ENCODE measurements at regions not wholly inside any gene's neighbourhood (a gene's known extent, or its start where the extent isn't known, plus 50 kb on each side); places are given as distances from the start of the nearest gene placed in this dataset.

- no peak overlapping the region for H3K27ac Mint-ChIP-seq (ENCODE audit: unreplicated experiment)
- Histone ChIP-seq H3K4me3 (ENCODE audit: low read depth, low read length) (no peak overlapping the region), H3K4me1 (no peaks in the 10 kb centered on the region), H3K9me3 (no peaks in the 10 kb centered on the region), H3K27me3 (replicated peaks; ENCODE audit: control insufficient read depth, insufficient read depth, low read length) (no peaks in the 10 kb centered on the region), H3K36me3 (ENCODE audit: control insufficient read depth, insufficient read depth, low read length) (no peaks in the 10 kb centered on the region)
- no peaks in the 10 kb centered on the region for H3K4me1 Mint-ChIP-seq (ENCODE audit: low read depth, unreplicated experiment)
- no peak for DNase-seq
- H3K4me3 Mint-ChIP-seq (ENCODE audit: unreplicated experiment) = no peak overlapping the region
- no peak for TF ChIP-seq CTCF (IDR thresholded peaks at IDR 0.05; ENCODE audit: insufficient read depth in 1 of 2, low read depth in 1 of 2, low read length in 1 of 2, severe bottlenecking in 1 of 2, unreplicated experiment in 1 of 2)
- intact Hi-C loops (cut with micrococcal nuclease; ENCODE audit: unreplicated experiment) = no loop called here
- BruUV-seq (replicated peaks) = no TSS peak
- CTCF ChIA-PET = no interaction called here
- POLR2A ChIA-PET = no interaction called here
- no peaks in the 10 kb centered on the region for H3K36me3 Mint-ChIP-seq (ENCODE audit: insufficient read depth, unreplicated experiment)
- no peaks in the 10 kb centered on the region for H3K9me3 Mint-ChIP-seq (ENCODE audit: unreplicated experiment)
- H3K27me3 Mint-ChIP-seq (ENCODE audit: insufficient read depth, unreplicated experiment) = no peaks in the 10 kb centered on the region
Observed at GRCh38 chr18:45165871-45166270, 449.4 kb upstream of the SLC14A2 start.

GRCh38 chr18:45166341-45166835, 448.9 kb upstream of the SLC14A2 start:
- no peak overlapping the region for H3K27ac Mint-ChIP-seq (ENCODE audit: unreplicated experiment)
- H3K4me3 Mint-ChIP-seq (ENCODE audit: unreplicated experiment) = no peak overlapping the region
- Histone ChIP-seq H3K4me3 (ENCODE audit: low read depth, low read length) (no peak overlapping the region), H3K36me3 (ENCODE audit: control insufficient read depth, insufficient read depth, low read length) (no peaks in the 10 kb centered on the region), H3K9me3 (no peaks in the 10 kb centered on the region), H3K4me1 (no peaks in the 10 kb centered on the region), H3K27me3 (replicated peaks; ENCODE audit: control insufficient read depth, insufficient read depth, low read length) (no peaks in the 10 kb centered on the region)
- POLR2A ChIA-PET = no interaction called here
- no peaks in the 10 kb centered on the region for H3K9me3 Mint-ChIP-seq (ENCODE audit: unreplicated experiment)
- TF ChIP-seq CTCF (IDR thresholded peaks at IDR 0.05; ENCODE audit: insufficient read depth in 1 of 2, low read depth in 1 of 2, low read length in 1 of 2, severe bottlenecking in 1 of 2, unreplicated experiment in 1 of 2) = no peak
- no peaks in the 10 kb centered on the region for H3K4me1 Mint-ChIP-seq (ENCODE audit: low read depth, unreplicated experiment)
- CTCF ChIA-PET = no interaction called here
- no peaks in the 10 kb centered on the region for H3K27me3 Mint-ChIP-seq (ENCODE audit: insufficient read depth, unreplicated experiment)
- DNase-seq = no peak
- intact Hi-C loops (cut with micrococcal nuclease; ENCODE audit: unreplicated experiment) = no loop called here
- BruUV-seq (replicated peaks) = no TSS peak
- no peaks in the 10 kb centered on the region for H3K36me3 Mint-ChIP-seq (ENCODE audit: insufficient read depth, unreplicated experiment)

- intact Hi-C loops (cut with micrococcal nuclease; ENCODE audit: unreplicated experiment) = no loop called here
- CTCF ChIA-PET = no interaction called here
- no peaks in the 10 kb centered on the region for H3K36me3 Mint-ChIP-seq (ENCODE audit: insufficient read depth, unreplicated experiment)
- H3K4me1 ChIP-seq = no peaks in the 10 kb centered on the region
- H3K27ac Mint-ChIP-seq (ENCODE audit: unreplicated experiment) = no peak overlapping the region
- H3K36me3 ChIP-seq (ENCODE audit: control insufficient read depth, insufficient read depth, low read length) = no peaks in the 10 kb centered on the region
- no peaks in the 10 kb centered on the region for H3K9me3 Mint-ChIP-seq (ENCODE audit: unreplicated experiment)
- no peak for TF ChIP-seq CTCF (IDR thresholded peaks at IDR 0.05; ENCODE audit: insufficient read depth in 1 of 2, low read depth in 1 of 2, low read length in 1 of 2, severe bottlenecking in 1 of 2, unreplicated experiment in 1 of 2)
- DNase-seq = no peak
- no peak overlapping the region for H3K4me3 ChIP-seq (ENCODE audit: low read depth, low read length)
- H3K4me3 Mint-ChIP-seq (ENCODE audit: unreplicated experiment) = no peak overlapping the region
- no peaks in the 10 kb centered on the region for H3K9me3 ChIP-seq
- POLR2A ChIA-PET = no interaction called here
- no peaks in the 10 kb centered on the region for H3K27me3 Mint-ChIP-seq (ENCODE audit: insufficient read depth, unreplicated experiment)
- no TSS peak for BruUV-seq (replicated peaks)
- no peaks in the 10 kb centered on the region for H3K4me1 Mint-ChIP-seq (ENCODE audit: low read depth, unreplicated experiment)
- H3K27me3 ChIP-seq (replicated peaks; ENCODE audit: control insufficient read depth, insufficient read depth, low read length) = no peaks in the 10 kb centered on the region
Observed at GRCh38 chr18:45166836-45167551, 448.3 kb upstream of the SLC14A2 start.

Measured in Caco-2 (cell line).